HG02610 (cell line): ENCODE measurements at regions not wholly inside any gene's neighbourhood (a gene's known extent, or its start where the extent isn't known, plus 50 kb on each side); places are given as distances from the start of the nearest gene placed in this dataset.
"Not testable (repeated sequence)": the region's sequence is repeated elsewhere in the genome, so short reads cannot be mapped to it uniquely, and the experiment has no call there.

Source experiments
- ATAC-seq: cut with Tn5 transposase; IDR thresholded peaks from one replicate; pipeline ENCODE4 v1.9.1; 2021; ENCODE audit warnings: mild to moderate bottlenecking, moderate library complexity; ENCODE audit not compliant: unreplicated experiment

DNA sequence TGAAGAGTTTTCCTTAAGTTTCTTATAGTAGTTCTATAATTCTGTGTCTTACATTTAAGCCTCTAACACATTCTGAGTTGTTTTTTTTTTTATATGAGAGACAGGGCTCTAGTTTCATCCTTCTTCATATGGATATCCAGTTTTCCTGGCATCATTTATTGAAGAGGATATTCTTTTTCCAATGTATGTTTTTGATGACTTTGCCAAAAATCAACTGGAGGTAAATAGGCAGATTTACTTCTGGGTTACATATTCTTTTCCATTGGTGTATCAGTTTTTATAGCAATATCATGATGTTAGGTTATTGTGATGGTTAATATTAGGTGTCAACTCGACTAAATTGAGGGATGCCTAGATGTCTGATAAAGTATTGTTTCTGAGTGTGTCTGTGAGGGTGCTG lies 650.7 kb upstream of the GRID2 start:
- ATAC-seq = no peak

DNA sequence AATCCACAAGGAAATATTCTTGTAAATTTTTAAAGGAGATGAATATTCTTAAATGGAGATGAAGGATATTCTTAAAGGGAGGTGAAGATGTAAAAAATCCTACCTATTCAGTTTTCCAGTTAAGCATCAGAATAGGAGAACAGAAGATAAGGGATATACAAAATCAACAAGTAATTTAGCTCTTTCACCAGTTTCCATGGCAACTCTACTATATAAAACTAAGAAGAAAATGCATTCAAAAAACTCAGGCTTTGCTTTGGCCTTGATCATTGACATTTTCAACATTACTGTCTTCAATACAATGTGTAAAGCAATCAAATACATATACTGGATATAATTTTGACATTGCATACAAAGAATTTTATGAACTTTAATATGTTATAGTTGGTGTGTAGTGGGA lies 622.7 kb upstream of the GRID2 start:
- ATAC-seq = no peak

DNA sequence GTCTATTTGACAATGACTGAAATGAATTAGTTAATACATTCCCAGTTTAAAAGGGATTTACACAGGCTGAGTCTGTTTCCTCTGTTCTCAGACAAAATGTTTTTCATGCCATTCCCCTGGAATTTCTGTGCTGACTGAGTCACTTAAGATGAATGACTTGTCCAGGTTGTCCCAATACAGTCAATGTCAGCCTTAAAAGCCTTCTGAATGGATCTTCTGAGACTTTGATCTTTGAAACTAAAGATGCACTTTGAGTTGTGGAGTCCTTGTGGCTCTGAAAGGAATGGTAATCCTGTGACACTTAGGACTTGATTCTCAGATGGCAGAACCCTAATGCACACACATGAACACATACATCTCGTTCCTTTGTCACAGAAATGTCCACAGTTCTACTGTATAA lies 622.2 kb upstream of the GRID2 start:
- ATAC-seq = no peak

DNA sequence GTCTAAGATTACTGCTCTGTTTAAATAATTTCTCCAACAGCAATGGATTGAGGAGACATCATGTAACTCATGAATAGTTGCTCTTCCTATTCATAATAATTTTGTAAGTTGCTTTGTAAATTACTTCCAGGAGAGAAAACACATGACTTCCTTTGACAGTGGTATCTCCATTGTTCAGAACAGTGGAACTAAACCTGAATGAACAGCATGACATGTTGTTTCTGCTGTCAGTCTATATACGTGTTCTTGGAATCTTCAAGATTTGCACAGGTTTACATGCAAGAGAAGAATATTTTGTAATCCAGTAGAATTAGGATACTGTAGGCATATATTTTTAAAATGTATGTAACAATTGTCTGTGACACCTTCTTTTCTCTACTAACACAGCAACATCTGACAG lies 618.8 kb upstream of the GRID2 start:
- ATAC-seq = no peak

DNA sequence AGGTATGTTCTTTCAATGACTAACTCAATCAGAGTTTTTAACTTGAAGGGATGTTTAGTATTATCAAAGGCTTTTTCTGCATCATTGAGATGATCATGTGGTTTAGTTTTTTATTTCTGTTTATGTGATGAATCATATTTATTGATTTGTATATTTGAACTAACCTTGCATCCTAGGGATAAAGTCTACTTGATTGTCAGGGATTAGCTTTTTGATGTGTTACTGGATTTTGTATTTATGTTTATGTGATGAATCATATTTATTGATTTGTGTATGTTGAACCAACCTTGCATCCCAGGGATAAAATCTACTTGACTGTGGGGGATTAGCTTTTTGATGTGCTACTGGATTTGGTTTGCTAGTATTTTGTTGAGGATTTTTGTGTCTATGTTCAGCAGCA lies 615.4 kb upstream of the GRID2 start:
- no peak for ATAC-seq

DNA sequence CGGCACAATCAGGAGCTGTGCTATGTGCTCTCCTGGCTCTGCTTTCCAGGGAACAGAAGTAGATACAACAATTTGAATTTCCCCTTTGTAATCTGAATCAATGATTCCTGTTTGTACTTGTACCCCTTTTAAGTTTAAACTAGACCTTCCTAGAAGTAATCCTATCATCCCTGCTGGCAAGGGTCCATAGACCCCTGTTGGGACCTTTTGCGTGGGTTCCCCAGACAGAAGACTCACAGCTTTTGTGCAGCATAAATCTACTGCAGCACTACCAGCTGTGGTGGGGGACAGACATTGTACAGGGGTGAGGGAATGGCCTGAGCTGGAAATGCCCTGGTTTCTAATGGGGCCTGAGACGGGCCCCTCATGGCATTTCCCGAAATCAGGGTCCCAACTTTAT lies 604.1 kb upstream of the GRID2 start:
- not testable (repeated sequence) for ATAC-seq

DNA sequence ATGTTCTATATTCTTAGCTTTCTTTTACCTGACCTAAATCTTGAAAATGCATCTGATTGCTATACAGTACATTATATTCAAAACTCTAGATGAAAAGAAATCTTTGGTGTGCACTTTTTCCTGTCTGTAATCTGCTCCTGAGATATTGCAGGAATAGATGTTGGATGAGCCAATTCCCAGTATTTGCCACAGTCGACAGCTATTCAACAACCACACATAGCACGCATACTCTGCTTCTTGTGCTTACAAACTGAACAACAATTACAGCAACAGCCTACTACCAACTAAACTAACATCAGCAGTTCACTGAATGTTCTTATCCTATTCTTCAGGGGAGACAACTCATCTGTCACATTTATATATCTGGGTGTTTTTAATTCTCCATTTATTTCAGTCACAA lies 573.9 kb upstream of the GRID2 start:
- ATAC-seq = no peak

DNA sequence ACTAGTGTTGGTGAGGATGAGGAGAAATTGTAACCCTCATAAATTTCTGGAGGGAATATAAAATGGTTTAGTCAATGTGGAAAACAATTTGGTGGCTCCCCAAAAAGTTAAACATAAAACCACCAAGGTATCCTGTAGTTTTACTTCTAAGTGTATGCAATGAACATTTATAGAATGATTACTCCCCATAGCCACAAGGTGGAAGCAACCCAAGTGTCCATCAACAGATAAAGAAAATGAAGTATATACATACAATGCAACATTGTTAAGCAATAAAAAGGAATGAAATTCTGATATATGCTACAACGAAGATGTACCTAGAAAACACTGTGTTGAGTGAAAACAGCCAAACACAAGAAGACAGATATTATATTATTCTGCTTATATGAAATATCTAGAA lies 569.1 kb upstream of the GRID2 start:
- ATAC-seq = no peak

DNA sequence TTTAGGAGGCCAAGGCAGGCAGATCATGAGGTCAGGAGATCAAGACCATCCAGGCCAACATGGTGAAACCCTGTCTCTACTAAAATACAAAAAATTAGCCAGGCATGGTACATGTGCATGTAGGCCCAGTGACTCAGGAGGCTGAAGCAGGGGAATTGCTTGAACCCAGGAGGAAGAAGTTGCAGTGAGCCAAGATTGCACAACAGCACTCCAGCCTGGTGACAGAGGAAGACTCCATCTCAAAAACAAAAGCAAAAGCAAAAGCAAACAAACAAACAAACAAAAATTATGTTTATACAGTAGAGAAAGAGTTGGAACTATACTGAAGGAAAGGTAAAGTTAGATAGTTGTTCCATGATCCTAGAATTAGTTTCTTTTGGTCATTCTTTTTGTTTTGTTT lies 564.9 kb upstream of the GRID2 start:
- ATAC-seq = not testable (repeated sequence)

DNA sequence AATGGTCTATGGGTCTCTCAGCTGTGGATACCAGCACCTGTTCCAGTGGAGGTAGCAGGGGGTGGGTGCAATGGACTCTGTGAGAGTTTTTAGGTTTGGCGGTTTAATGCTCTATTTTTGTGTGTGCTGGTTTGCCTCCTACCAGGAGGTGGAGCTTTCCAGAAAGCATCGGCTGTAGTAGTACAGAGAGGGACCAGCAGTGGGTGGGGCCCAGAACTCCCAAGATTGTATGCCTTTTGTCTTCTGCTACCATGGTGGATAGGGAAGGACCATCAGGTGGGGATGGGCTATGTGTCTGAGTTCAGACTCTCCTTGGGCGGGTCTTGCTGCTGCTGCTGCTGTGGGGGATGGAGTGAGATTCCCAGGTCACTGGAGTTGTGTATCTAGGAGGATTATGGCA lies 557.2 kb upstream of the GRID2 start:
- ATAC-seq = no peak

DNA sequence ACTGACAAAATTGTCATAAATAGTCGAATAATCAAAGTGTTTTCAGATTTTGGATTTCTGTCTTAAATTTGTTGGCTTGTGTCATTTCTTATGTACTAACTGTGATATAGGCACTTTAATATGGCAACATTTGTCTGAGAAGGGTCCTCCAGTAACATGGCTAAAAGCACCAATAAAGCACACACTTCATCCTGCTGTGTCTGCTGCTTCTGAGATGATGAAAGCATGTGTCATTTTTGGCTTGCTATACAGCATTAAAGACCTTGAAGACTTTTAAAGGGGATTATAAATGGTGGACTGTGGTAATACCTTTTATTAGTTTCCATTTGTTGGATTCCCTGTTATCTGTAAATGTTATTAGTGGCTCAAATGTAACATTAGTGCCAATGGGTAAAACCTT lies 551.8 kb upstream of the GRID2 start:
- ATAC-seq = no peak

DNA sequence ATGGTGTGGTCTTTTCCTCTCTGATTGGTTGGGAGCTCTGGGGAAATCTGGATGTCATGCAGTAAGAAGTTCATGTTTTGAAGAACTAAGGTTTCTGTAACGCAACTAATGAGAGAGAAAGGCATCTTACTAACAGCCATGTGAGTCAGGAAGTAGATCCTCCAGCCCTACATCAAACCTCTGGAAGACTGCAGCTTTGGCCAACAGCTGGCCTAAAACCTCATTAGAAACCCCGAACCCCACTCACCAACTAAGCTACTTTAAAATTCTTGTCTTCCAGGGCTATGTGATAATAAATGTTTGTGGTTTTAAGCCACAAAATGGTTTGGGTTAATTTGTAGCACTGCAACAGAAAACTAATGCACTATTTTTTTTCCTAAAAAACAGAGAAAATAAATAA lies 549.0 kb upstream of the GRID2 start:
- ATAC-seq = no peak

DNA sequence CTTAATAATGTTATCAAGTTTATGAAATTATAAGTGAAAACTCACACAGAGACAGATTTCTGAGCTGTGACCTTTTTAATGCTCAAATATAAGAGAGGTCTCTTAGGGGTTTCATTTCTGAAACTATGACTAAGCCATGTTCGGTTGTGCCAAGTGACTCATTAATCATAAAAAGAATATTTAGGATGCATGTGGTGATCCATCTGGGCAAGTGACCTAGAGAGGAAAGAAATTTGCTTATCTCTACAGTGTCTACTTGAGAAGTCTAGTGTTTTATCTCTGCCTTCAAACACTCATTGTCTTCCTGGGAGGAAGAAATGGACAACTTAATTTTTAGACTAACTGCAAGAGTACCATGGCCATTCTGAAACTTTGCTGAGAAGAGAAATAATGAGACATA lies 545.3 kb upstream of the GRID2 start:
- no peak for ATAC-seq

DNA sequence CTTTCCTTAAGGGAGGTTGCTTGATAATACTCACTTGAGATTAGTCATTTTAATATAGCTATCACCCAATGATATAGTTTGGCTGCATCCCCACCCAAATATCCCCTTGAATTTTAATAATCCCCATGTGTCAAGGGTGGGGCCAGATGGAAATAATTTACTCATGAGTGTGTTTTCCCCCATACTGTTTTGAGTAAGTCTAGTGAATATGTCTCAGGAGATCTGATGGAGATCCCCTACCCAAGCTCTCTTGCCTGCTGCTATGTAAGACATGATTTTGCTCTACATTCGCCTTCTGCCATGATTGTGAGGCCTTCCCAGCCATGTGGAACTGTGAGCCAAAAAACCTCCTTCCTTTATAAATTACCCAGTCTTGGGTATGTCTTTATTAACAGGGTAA lies 539.7 kb upstream of the GRID2 start:
- peak; percentile 71 for ATAC-seq

DNA sequence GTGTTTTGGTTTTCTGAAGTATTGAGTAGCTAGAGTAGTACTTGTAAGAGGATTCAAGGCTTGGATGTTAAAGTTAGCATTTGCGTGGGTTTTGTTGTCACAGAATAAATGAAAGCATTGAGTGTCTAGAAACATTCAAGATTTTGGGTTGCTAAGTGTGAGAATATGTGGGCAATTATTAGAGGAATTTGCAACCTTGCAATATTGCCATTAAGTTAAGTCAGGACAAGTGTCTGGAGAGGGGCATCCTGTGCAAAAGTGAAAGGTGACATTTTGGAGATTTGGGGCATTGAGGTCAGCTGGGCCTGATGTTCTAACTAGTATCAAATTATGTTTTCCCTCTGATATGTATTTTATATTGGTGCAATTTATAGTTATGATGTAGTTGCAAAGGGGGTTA lies 533.9 kb upstream of the GRID2 start:
- no peak for ATAC-seq

DNA sequence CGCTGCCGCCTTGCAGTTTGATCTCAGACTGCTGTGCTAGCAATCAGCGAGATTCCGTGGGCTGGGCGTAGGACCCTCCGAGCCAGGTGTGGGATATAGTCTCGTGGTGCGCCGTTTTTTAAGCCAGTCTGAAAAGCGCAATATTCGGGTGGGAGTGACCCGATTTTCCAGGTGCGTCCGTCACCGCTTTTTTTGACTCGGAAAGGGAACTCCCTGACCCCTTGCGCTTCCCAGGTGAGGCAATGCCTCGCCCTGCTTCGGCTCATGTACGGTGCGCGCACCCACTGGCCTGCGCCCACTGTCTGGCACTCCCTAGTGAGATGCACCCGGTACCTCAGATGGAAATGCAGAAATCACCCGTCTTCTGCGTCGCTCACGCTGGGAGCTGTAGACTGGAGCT lies 512.1 kb upstream of the GRID2 start:
- not testable (repeated sequence) for ATAC-seq

DNA sequence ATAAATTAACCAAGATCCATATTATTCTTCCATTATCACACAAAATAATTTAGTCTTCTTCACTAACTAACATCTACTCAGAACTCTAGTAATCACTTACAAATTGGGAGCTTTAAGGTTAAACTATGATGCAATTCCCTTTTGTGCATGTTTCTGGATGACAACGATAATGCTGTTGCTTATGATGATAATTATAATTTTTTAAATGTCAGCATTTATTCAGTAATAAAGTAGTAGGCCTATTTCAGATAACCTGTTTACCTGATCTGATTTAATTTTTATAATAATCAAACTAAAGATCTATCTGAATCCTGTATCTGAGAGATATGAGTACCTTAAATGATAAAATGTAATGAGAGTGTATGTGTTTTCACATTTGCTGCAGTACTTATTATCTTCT lies 507.8 kb upstream of the GRID2 start:
- no peak for ATAC-seq

DNA sequence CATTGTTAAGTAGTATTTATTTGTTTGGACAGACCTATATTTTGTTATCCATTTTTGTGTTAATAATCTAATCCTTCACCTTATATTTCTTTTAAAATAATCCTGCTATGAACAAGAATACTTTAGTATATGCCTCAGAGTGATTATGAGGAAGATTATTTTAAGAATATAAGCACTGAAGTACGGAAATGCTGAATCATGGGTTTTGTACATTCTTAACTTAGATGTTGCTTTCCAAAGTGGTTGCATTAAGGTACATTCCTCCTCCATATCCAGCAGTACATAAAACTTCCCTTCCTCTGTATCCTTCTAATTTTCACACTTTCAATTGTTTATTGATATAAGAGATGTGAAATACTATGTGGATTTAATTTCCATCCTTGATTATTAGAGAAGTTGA lies 491.4 kb upstream of the GRID2 start:
- no peak for ATAC-seq

DNA sequence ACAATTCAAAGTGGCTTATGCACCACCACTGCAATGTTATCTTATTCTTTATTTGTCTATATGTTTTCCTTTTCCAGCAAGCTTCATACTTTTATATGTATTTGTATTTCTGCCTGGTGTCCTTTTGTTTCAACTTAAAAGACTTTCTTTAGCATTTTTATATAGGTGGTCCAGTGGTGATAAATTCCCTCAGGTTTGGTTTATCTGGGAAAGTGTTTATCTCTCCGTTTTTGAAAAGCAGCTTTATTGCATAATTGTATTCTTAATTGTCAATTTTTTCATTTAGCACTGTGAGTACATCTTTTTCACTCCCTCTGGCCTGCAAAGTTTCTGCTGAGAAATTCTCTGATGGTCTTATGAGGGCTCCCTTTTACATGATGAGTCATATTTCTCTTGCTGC lies 479.0 kb upstream of the GRID2 start:
- no peak for ATAC-seq

DNA sequence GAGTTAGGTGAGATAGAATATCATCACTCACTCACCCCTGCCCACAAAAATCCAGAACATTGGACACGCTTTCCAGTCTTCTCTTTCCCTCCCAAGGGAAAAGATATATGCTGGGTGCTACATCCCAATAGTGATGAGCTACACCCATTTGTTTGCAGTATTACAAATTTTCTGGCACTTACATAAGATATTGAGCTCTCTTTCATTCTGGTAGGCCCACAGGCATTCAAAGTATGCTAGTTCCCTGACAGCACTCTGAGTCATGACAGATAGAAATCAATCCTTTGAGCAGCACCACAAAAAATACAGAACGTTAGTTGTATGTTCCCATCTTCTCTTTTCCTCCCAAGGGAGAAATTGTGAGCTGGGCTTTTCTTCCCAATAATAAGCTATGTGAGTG lies 477.6 kb upstream of the GRID2 start:
- ATAC-seq = no peak

DNA sequence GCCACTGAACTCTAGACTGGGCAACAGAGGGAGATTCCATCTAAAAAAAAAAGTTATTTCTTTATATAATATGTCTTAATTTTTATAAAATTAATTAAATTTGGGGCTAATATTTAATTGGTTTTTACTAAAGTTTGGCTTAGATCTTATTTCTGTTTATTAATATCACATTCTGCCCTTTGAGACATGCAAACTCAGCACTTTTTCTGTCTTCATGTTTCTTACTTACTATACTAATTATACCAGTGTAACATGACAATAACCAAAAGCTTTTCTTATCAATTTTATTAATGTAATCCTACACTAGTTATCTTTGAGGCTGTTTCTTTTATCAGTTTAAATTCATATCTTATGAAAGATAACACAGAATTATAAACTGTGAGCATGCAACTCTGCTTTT lies 475.9 kb upstream of the GRID2 start:
- ATAC-seq = no peak

DNA sequence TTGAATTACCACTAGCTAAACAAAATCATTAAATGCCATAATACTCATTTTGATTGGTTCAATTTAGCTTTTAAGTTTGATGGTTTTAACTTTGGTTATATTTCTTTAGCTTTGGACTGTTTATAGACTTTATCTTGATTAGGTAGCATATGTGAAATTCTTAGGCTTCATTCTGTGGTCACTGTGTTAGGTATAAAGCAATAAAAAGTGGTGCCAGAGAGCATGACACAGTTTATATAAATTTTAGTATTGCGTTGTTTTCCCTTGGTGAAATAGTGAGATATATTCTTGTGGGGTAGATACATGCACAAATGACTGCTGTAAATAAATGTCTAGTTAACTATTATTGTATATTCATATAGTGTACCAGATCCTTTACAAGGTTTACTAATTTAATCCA lies 474.2 kb upstream of the GRID2 start:
- ATAC-seq = no peak

DNA sequence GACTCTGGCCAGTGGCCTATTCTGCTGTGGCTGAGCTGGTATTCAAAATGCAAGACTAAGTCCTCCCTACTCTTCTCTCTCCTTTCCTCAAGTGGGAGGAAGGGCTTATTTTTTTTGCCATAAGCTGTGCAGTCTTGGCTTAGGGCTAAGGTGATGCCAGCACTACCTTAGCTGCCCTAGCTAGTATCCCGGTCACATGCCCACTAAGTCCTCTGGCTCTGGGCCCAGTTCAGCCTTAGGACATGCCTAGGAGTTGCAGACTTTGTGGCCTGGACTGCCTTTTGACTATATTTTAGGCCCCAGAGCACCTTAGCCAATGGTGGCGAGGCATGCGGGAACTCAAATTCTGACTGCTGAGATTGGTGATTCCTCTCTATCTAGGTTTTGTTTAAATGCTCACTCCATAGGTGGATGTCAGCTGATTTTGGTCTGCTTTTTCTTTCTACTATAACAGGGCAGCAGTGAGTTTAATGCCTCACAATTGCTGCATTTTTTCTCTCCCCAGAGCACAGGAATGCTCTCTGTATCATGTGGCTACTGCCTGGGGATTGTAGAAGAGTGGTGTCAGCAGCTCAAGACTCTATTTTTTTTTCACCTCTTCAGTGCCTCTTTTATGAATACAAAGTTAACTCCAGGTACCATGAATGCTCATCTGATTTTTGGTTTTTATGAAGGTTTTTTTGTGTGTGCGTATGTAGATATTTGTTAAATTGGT lies 472.9 kb upstream of the GRID2 start:
- ATAC-seq = no peak
